Coronary artery (tissue), 2 donors: ENCODE measurements at regions not wholly inside any gene's neighbourhood (a gene's known extent, or its start where the extent isn't known, plus 50 kb on each side); places are given as distances from the start of the nearest gene placed in this dataset.
A peak's percentile ranks its signal among the peaks of the same experiment; 100 is the strongest.

Experiments used
- DNase-seq: peaks from one replicate; pipeline ENCODE4 v3.0.0-alpha.2; 2017; ENCODE audit warnings: low spot score
- H3K27ac ChIP-seq, 2 donors: fragments of 200-600 bp; sonication (generic); one replicate each; pipeline ENCODE4 v1.5.1; 2016 to 2019
- H3K4me3 ChIP-seq: fragments of 200-600 bp; sonication (generic); 2 replicates; pipeline ENCODE4 v1.5.1; 2016; ENCODE audit warnings: mild to moderate bottlenecking, moderate library complexity
- TF ChIP-seq, protein P1 (sequence below): fragments of 200-600 bp; sonication (generic); IDR thresholded peaks from one replicate; pipeline ENCODE4 v1.5.1; 2019; ENCODE audit warnings: antibody characterized with exemption

DNA sequence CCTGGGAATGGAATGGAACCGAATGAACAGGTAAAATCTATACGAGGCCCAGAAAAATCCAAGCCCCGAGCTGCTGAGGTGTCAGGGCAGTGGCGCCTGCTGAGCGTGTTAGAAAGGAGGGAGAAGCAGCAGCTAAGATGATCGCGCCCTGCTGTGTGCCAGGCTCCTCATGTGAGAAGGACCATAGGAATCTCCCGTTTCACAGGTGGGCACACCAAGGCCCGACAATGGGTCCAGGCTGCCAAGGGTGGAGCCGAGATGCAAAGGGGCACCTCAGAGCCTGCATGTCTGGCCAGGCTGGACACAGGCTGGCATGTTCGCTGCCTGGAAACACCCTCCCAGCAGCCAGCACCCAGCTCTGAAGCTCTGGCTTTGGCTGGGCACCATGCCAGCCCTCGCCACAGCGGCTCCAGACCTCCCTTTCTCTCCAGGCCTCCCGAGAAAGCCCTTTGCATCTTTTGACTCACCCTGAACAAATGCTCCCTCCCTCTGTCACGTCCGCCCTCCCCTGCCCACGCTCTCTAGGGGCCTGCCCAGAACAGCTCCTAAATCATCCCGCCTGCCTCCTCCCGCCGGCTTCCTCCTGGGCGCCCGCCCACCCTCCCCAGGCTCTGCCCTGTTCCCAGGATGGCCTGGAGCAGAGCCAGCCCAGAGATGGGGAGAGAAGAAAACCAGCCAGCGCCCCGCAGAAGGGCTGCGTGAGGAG is 217.8 kb upstream of the GSE1 start:
- H3K4me3 ChIP-seq = peak overlapping the region; percentile 56
- peak overlapping the region; percentile 16 to 83 for H3K27ac ChIP-seq
- TF ChIP-seq, protein P1, sequence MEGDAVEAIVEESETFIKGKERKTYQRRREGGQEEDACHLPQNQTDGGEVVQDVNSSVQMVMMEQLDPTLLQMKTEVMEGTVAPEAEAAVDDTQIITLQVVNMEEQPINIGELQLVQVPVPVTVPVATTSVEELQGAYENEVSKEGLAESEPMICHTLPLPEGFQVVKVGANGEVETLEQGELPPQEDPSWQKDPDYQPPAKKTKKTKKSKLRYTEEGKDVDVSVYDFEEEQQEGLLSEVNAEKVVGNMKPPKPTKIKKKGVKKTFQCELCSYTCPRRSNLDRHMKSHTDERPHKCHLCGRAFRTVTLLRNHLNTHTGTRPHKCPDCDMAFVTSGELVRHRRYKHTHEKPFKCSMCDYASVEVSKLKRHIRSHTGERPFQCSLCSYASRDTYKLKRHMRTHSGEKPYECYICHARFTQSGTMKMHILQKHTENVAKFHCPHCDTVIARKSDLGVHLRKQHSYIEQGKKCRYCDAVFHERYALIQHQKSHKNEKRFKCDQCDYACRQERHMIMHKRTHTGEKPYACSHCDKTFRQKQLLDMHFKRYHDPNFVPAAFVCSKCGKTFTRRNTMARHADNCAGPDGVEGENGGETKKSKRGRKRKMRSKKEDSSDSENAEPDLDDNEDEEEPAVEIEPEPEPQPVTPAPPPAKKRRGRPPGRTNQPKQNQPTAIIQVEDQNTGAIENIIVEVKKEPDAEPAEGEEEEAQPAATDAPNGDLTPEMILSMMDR = no peak
- DNase-seq = peak; percentile 93

DNA sequence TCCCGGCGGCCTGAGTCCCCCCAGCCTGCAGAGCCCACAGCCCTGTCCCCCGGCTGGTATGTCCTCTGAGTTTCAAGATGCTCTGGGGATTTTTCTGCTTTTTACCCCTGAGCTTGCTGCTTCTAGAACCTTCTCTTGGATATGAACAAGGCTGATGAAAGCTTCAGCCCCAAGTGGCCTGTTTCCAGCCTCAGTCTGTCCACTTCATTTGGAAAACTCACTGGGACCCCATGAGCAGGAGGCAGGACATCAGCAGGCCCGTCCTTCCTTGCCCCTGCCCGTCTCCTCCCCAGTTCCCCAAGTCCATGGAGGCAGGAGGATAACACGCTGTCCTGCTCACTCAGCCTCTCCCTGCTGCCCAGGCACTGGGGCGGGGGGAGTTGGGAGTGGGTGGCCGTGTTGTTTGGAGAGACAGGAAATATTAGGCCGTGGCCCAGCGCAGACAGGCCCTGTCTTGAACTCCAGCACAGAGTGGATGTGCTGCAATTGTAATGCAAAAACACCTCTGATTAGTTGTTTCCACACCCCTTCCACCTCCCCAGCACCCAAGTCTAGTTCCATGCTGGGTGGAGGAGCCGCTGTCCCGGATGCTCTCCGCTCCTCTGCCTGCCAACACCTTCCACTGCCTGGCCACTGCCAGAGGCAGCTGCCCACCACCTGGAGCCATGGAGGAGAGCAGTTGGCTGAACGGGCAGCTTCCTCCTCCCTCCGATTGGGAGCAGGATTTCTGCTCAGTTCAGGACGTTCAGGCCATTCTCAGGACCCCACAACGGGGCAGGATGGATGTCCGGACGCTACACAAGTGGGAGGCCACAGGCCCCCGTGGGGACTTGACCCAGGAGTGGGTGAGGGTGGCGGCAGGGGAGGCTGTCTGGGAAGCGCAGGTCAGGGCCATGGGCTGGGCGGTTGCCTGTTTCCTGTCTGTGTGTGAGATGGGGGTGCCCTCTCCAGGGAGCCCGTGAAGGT is 216.9 kb upstream of the GSE1 start:
- DNase-seq = no peak
- H3K4me3 ChIP-seq = peak overlapping the region; percentile 56
- TF ChIP-seq, protein P1 = no peak
- peak overlapping the region; percentile 16 to 83 for H3K27ac ChIP-seq

DNA sequence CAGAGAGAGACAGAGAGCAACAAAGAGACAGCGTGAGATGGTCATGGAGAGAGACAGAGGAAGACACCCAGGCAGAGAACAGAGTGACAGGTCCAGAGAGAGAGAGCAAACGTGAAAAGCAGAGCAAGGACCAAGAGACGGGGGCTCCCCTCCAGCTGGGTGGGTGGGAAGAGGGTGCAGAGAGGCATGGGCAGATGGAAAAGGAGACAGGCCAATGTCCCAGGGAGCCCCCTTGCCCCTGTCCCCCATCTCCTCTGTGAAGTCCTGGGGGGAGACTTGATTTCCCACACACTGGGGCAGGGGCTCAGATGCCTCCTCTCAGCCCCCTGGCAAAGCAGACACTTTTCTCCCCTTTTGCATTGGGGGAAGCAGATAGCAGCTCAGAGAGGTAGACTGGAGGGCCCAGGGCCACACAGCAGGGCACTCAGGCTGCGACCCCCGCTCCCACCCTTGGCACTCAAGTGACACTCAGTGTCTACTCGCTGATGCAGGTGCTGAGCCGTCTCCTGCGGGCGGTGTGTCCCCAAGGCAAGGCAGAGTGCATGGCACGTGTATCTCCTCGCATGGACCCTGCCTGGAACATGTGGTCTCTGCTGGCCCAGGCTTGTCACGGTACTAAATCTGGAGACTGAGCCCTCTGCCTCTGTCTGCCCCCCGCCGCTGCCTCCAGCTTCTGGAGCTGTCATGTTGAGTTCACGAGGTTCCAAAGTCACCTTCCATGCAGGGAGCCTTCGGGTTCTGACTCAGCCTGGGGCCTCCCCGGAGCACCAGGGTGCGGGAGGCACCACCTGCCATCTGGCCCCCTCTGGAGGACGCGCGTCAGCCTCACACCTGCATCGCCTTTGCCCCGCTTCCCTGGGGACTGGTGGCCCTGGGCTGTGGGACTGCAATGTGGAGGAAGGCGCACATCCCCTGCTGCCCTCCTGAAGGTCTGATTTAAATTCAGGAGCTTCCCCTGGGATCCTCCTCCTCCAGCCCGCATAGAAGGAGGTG is 215.9 kb upstream of the GSE1 start:
- TF ChIP-seq, protein P1 = no peak
- H3K27ac ChIP-seq = peak overlapping the region in 1 of 2 donors; percentile 83
- DNase-seq = no peak
- H3K4me3 ChIP-seq = no peak overlapping the region

DNA sequence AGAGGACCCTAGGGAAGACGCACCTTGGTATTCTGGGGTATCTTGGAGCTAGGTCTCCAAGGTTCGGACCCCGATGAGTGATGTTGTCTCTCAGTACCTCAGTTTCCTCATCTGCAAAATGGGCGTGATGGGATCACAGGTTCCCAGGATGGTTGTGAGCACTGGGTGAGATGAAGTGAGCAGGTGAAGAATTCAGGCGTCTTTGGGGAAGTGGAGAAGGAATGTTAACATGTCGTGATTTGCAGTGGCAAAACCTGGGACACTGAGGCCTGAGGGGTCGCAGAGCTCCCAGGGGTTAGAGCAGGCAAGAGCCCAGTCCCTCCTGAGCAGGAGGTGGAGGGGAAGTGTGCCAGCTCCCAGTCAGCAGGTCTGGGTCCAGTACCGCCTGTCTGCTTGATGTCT is 215.1 kb upstream of the GSE1 start:
- Histone ChIP-seq H3K4me3 (no peak overlapping the region), H3K27ac (no peak overlapping the region)
- no peak for DNase-seq
- TF ChIP-seq, protein P1 = no peak

DNA sequence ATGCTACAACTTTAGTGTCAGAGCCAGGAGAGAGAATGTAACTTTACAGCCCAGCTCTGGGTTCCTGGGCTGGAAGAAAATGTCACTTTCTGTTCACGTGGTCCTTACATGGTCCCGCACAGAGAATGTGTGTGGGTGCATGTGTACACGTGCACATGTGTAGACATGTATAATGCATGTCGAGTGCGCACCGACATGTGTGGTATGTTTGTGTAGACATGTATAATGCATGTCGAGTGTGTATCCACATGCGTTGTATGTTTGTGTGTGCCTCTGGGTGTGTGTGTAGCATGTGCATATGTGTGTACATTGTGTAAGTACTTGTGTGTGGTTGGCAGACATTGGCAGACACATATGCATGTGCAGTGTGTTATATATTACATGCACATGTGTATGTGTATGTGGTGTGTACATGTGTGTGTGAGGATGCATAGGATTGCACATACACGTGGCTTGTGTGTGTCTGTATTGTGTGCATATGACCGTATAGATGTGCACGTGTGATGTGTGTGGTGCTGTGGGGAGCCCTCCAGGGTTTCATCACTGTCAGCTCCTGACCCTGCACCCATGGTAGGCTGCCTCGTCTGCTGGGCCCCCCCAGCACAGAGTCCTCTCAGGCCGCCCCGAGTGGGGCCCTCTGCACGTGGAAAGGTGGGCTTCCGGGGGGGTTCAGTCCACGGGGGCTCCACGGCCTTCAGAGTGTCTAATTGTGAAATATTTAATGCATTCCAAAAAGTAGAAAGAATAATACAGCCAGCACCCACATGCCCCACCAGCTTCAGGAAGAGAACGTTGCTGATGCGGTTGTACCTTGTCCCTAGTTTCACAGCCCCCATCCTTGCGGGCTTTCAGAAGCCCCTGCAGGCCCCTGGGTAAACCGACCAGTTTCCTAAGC is 214.2 kb upstream of the GSE1 start:
- TF ChIP-seq, protein P1 = no peak
- no peak for DNase-seq

More for the DNA sequence above, 214.2 kb upstream of the GSE1 start:
- H3K27ac ChIP-seq = no peak overlapping the region
- H3K4me3 ChIP-seq = no peak overlapping the region
